HG03457 (cell line): ENCODE measurements at regions not wholly inside any gene's neighbourhood (a gene's known extent, or its start where the extent isn't known, plus 50 kb on each side); places are given as distances from the start of the nearest gene placed in this dataset.
"Not testable (repeated sequence)": the region's sequence is repeated elsewhere in the genome, so short reads cannot be mapped to it uniquely, and the experiment has no call there.

Experiments
- ATAC-seq: cut with Tn5 transposase; IDR thresholded peaks from one replicate; pipeline ENCODE4 v1.9.1; 2021; ENCODE audit warnings: moderate number of reproducible peaks; ENCODE audit not compliant: unreplicated experiment

DNA sequence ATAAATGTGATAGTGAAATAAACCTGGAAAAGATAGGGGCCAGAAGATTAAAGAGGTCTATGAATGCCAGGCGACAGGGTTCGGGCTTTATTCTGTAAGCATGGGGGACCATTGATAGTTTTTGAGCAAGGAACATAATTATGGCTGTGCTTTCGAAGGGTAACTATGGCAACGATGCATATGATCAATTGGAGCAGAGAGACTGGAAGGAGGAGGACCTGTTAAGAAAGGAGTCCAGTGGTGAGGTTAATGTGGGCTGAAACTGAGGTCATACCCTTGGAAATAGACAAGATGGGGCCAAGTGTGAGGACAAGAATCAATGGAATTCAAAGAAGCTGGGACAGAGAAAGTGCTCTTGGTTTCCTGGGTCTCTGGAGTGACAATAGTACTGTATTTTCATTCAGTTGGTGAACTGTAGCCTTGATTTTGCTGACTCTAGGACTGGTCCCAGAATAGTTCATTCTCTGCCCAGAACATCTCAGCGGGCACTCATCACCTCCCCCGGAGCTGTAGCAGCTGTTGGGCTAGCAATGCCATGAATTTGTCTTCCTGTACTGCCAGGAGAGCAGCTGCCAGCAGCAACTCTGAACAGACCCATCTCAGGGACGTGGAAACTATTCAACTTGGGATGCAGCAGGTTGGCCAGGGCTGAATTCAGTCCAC, 108.4 kb downstream of the SRGAP2 start:
- not testable (repeated sequence) for ATAC-seq

DNA sequence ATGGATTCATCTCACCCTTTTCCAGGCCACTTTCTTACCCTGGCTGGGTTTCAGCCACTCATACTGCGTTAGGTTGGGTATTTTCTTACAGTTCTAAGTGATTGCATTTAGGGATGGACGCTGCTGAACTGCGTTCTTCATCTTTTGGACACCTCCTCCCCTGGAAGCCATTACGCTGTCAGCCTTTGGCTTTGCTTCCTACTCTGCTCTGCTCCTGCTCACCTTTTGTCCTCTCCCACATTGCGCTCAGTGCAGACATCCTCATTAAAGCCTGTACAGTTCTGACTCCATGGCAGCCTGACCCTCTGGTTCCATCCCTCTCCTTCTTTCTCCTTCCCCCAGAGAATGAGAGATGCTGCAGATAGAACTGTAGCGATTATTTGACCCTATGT, 108.9 kb downstream of the SRGAP2 start:
- not testable (repeated sequence) for ATAC-seq

DNA sequence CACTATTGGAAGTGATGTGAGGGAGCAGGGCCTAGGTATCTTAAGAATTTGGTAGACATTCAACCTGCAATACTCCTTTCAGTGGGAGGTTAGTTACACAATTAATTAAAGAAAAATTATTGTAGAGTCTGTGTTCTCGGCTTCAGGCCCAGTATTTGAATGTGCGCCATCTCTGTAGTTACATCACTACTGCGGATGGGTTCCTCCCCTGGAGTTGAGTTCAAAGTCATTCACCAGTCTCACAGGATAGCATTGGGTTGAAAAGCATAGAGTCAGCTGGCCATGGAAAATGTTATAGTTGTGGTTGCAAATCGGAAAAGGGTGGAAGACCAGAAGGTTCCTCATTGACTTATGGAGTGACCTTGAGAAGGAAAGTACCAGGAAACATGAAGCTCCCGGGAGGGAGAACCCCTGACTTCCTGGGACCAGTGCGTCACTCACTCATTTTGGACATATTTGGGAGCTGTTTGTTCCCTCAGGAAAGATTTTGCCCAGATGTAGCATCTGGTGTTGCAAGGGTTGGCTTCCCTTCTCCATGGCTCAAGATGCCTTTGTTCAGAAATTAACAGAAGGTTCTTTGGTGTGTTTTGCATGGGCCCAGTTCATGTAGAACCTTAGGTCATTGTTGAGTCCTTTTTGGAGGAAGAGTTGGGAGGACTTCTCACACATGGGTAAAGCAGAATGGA, 111.8 kb downstream of the SRGAP2 start:
- ATAC-seq: not testable (repeated sequence)

DNA sequence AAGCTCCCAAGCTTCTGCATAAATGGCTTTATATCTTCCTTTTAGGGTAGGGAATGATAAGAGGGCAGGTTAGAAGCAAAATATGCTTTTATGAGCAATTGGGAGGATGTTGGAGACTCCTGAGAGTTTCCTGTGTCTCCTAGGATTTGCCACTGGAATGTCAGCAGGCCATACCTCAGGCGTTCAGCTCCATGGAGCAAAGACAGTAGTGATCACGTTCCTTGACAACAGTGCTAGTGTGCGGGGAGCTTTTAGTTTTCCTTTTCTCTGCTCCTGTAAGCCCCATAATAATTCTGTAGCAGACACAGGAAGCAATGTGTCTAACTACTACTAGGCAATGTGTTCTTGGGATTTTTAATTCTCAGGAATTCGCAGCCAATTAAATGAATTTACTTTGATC, 113.6 kb downstream of the SRGAP2 start:
- not testable (repeated sequence) for ATAC-seq

DNA sequence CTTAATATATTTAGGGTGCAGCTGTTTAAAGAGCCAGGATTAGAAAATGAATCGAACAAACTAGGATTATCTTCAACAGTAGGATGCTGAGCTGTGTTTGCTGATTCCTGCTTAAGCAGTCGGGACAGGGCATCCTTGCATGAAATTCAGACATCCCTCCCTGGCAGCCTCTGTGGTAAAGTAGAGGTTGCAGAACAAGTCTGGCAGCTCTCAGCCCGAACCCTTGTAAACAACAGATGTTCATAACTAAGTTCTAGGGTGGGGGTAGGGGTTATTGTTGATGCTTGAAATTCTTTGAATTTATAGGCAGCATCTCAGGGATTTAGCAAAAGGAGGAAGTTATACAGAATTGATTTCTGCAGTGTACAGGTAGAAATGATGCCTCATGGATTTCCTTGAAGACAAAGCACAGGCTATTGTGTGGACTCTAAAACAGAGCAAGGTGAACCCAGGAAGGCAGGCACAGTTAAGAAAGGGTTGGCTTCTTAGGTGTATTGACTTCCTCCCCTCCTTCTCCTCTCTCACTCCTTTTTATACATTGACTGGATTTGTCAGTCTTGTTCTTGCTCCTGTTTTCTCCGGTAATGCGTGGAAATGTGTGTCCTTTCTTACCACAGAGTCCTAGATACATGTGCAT, 114.7 kb downstream of the SRGAP2 start:
- ATAC-seq: not testable (repeated sequence)

DNA sequence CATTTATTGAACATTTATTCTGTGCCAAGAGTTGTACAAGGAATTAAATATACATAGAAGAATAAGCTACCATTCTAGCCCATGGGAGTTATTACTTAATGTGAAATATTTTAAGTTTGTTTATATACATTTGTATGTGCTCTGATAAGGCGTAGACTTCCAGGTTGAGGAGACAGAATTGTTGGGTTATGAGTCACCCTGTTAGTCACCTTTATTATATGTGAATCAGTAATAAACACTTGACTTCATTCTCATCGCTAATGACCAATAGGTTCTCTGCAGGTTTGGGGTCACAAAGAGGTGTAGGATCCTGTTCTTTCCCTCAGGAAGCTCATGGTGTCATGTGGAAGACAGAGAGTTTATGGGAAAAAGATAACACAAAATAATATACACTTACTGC, 116.9 kb downstream of the SRGAP2 start:
- ATAC-seq: not testable (repeated sequence)

DNA sequence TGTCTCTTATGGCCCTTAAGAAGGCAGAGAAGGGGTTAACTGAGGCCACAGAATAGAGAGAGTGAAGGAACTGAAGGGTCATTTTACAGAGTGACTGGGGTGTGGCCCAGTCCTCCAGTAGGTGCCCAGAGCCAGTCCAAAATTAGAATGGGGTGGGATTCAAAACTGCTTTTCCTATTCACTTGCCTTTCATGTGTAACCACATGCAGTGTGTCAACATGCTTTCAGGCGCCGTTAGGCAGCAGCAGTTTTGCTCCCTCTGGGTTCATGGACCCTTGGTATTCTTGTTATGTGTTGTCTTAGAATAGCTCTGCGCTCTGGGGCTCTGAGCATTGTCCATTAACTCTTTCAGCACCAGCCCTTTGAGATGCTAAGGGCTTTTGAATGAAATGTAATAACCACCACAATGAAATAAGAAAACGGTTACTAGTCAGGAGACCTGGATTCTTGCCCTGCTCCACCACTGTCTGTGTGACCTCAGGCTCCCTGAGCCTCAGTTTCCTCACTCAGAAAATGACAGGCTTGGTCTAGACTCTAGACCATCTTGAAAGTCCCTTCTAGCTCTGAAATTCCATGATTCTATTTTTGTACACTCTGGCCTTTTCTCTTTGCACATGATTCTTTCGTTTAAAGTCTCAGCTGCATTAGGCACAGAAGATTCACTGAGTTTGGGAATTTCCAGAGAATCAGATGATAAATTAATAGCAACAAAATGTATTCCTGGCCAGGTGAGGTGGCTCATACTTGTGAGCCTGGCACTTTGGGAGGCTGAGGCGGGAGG, 123.0 kb downstream of the SRGAP2 start:
- not testable (repeated sequence) for ATAC-seq

DNA sequence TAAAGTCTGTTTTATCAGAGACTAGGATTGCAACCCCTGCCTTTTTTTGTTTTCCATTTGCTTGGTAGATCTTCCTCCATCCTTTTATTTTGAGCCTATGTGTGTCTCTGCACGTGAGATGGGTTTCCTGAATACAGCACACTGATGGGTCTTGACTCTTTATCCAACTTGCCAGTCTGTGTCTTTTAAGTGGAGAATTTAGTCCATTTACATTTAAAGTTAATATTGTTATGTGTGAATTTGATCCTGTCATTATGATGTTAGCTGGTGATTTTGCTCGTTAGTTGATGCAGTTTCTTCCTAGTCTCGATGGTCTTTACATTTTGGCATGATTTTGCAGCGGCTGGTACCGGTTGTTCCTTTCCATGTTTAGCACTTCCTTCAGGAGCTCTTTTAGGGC, 128.3 kb downstream of the SRGAP2 start:
- not testable (repeated sequence) for ATAC-seq

DNA sequence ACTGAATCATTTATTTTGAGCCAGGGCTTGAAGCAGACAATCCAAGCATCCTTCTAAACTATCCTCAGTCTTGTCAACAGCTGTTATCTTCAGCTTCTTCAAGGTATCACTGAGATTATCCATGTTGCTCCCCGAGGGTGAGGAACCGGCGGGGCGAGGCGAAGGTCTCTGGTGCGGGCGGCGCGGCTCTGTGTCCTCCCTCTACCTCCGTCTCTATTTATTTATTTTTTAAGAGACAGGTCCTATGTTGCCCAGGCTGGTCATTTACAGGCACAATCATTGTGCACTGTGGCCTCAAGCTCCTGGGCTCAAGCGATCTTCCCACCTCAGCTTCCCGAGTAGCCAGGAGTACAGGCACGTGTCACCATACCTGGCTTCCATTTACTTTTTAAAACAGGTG, 130.0 kb downstream of the SRGAP2 start:
- ATAC-seq: not testable (repeated sequence)

DNA sequence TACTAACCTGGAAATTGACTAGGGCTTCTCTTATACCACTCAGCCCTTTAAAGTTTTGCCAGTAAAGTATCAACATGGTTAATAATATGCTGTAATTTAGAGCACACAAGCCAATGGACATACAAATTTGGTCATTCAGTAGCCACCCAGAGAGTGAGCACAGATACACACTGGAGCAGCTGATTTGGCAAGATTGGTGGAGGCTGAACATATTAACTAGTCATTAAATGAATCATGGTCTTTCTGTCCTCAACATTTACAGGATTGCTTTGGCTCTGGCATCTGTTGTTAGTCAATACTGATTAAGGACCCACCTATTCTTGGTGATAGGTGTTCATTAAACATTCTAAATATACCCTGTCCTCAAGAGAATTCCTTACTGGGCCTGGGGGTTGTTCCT, 130.6 kb downstream of the SRGAP2 start:
- ATAC-seq: not testable (repeated sequence)

DNA sequence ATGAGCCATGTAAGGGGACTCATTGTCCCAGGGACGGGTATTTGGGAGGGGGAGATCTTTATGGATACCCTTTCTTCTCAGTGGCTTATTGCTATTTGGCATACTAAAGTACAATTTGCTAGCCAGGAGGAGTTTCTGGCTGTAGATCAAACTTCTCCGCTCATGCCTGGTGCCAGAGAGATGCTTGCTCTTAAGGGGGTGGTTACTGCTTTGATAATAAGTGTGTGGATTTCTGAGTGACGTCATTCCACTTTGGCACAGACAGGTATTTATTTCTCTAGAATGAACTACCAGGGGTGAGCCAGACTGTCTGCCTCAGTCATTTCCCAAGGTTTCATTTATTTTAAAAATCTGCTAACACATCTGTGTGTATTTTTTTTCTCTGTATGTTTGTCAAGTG, 131.1 kb downstream of the SRGAP2 start:
- ATAC-seq: not testable (repeated sequence)

DNA sequence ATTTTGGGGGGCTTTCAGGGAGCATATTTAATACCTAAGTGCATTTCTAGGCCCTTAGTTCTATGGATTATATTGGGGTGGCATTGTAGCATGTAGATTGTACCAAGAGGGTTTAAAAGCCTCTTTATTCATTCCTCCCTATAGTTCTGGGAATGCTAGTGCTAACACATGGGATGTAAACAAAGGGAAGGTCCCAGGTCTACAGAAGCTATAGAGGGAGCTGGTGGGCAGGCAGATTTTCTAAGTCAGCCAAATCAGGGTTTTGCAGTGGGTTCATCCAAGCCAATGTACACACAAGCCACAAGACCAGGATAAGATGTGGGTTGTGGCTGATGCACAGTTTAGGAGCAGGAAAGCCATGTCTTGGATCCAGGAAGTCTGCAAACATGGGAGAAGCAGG, 131.8 kb downstream of the SRGAP2 start:
- not testable (repeated sequence) for ATAC-seq

DNA sequence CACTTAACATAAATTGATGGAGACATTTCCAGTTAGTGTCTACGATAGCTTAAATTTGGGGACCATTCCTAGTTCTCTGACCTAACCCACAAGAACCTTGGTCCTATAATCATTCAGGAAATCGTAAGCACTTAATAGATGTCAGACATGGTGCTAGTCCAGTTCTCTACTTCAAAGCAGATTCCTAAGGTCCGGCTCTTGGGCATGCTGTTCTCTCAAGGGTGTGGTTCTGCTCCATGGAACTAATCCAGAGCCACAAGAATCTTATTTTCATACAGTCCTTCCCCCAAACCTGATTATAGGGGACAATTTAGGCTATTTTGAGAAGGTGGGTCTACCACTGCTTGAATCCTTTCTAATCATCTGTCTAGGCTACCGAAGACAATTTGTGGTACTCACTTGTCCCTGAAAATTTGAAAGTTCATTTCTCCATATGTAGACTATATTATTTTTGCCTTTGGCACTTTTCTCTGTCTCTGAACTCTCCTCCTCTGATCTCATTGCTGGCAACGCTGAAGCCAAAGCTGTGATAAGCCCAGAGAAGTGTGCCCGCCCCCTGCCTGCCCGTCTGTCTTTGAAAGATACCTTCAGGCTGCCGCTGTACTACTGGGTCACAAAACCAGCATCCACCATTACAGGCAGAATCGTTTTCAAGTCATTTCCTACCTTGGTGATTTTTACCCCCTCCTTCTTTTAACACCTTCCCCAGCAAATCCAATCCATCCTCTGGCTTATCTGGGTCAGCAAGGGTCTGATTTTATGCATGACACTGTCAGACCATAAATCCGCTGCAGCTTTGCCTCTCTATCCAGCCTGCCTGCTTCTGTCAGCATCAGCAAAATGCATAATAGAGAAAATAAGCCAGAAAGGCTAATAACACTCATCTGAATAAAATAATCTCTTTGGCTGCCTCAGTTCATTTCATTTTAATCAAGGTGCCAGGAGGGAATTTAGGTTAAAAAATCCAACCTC, 132.8 kb downstream of the SRGAP2 start:
- not testable (repeated sequence) for ATAC-seq

DNA sequence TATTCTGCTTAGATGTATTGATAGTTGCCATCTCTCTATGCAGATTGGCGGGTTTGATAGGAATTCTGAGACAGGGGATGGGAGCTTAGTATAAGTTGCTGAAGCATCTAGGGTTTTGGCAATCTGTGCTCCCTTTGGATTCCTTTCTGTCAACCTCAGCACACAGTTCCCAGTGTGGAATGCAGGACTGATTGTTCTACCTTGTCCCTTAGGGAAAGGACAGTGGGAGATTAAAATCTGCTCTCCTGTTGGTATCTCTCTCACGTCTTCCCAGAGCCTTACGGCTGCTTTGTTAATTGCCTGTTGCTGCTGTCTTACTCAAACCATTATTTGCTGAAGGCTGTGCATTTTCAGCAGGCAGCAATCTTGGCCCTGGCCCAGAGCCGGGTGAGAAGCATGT, 133.3 kb upstream of the IKBKE start:
- ATAC-seq: not testable (repeated sequence)

DNA sequence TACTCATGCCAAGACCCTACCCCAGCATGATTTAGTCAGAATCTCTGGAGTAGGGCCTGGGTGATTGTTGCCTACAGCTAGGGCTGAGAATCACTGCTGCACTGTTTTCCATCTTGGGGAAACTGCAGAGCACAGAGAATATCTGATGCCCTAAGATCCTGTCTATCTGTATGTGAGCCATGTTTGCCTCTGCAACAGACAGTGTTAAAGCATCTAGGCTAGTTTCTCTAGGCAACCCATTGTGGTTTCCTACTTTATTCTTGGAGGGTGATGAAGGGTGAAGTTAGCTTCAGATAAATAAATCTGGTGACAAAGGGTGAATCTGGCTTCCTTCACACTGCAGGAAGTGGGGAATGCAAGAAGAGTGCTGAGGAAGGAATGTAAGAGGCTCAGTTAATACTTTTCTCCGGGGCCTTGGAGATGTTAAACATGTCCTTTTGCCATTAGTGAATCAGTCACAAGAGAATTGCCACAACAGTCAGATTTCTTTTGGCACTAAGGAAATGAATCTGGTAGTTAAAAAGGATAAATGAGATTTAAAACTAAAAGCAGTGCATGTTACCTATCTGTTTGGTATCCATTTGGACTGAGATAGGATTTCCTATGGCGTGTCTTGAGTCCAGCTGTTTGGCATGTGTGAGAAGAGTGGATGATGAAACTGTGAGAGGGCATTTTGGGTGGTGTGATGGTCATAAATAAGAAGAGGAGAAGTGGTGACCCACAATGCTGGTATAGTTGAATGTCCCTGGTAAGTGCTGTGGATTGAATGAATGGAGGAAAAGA, 119.6 kb upstream of the IKBKE start:
- not testable (repeated sequence) for ATAC-seq

DNA sequence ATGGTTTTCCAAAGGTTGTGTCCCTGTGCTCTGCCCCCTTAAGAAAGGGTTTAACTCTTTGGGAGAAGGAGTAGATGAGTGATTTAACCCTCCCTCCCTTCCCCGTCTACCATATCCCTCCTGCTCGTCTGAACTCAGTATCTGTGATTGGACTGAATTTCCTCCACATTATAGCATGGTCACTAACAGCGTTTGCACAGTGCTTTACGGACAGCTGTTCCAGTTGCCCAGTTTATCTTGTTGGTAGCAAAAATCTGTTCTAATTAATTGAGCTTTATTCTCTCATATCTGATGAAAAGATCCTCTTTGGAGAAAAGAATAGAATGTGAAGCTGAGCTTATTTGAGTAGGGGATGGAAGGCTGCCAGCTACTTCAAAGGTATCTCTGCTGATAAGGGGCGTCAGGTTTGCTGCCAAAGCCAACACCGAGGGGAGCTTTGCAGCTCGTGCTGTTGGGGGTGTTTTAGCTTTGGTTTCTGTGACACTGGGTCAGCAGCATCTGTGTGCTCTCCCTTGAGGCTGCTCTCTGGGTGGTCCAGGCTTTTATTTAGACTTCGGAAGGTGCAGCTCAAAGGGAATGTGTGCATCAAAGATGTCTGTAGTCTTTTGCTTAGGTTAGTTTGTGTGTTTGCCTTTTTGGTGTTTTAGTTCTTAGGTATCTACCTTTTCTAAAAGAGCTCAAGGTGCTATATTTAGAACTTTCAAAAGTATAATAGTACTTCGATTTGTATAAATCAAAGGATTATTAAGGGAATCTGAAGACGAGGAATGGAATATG, 118.8 kb upstream of the IKBKE start:
- ATAC-seq: not testable (repeated sequence)

DNA sequence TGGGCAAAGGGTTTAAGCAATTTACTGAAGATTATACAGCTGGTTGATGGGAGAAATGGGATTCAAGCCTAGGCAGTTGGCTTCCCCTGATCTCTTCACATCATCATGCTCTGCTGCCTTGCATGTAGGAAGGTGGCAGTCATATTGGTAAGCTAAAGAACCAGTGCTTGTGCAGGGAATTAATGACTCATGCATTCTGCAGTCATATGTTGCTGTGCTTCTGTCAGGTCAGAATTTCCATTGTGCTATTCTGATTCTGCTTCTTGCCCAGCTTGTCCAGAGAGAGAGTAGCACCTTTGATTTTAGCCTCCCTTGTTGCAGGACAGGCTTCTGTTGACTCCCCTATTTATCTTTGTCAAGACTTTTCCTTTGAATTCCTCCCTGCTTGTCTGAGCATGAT, 114.0 kb upstream of the IKBKE start:
- not testable (repeated sequence) for ATAC-seq

DNA sequence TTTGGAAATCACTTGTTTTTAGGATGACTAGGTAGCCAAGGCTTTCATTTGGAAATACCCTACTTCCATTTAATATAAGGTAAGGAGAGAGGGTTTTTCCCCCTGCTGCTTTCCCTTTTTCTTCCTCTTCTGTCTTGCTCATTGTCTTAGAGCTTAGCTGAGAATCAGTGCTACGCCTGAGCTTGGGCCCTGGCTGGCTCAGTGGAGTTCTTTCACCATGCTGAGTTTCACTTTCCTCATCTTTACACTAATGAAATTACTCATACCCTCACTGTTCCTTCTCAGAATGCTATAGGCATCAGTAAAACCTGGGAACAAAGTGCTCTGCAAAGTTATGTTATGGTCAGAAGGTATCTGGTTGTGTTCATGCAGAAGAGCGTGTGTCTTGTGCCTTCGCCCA, 112.3 kb upstream of the IKBKE start:
- ATAC-seq: not testable (repeated sequence)

DNA sequence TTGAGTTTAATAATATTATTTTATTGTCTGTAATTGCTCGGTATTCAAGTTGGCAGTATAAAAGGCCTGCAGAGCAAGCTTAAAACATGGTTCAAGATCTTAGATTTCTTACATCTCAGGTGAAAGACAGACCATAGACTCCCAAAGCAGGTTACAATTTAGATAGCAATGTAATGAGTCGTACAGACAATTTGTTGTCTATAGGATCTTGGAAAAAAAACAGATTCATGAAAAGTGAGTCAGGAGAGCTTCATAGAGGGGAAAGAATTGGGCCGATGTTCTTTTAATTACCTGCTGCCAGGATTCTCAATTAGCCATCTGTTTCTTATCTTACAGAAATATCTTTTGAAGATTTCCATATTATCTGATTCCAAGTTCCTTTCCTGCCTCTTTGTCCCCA, 111.5 kb upstream of the IKBKE start:
- ATAC-seq: not testable (repeated sequence)
